Activated naive CD4-positive, alpha-beta T cell treated with anti-CD3 and anti-CD28 coated beads, Interleukin-2, amount 50 U/mL, for 24 hours (primary cell): ENCODE measurements at regions not wholly inside any gene's neighbourhood (a gene's known extent, or its start where the extent isn't known, plus 50 kb on each side); places are given as distances from the start of the nearest gene placed in this dataset.
"Not testable (repeated sequence)": the region's sequence is repeated elsewhere in the genome, so short reads cannot be mapped to it uniquely, and the experiment has no call there.

ENCODE experiments used
- H3K27ac Mint-ChIP-seq: one replicate; pipeline ENCODE4 v1.8.0; 2021; ENCODE audit warnings: mild to moderate bottlenecking, mixed read lengths
- H3K27me3 Mint-ChIP-seq: one replicate; pipeline ENCODE4 v1.8.0; 2021; ENCODE audit warnings: mixed read lengths
- H3K36me3 Mint-ChIP-seq: one replicate; pipeline ENCODE4 v1.8.0; 2021; ENCODE audit warnings: mixed read lengths
- H3K4me1 Mint-ChIP-seq: one replicate; pipeline ENCODE4 v1.8.0; 2021; ENCODE audit warnings: mixed read lengths
- H3K4me3 Mint-ChIP-seq: one replicate; pipeline ENCODE4 v1.8.0; 2021; ENCODE audit warnings: mild to moderate bottlenecking, mixed read lengths
- H3K9me3 Mint-ChIP-seq: one replicate; pipeline ENCODE4 v1.8.0; 2021; ENCODE audit warnings: mixed read lengths

- Mint-ChIP-seq H3K4me1 (peaks cover 3% of the 10 kb centered on the region), H3K27me3 (peaks cover 5% of the 10 kb centered on the region), H3K4me3 (no peak overlapping the region), H3K9me3 (no peaks in the 10 kb centered on the region), H3K36me3 (no peaks in the 10 kb centered on the region), H3K27ac (no peak overlapping the region)
These were observed 81.0 kb upstream of the HTR4 start for GRCh38 chr5:148735301-148735835.

GRCh38 chr5:148739023-148739422, 84.7 kb upstream of the HTR4 start:
- H3K27me3 Mint-ChIP-seq, result peaks cover 10% of the 10 kb centered on the region
- no peaks in the 10 kb centered on the region for H3K36me3 Mint-ChIP-seq
- no peak overlapping the region for H3K4me3 Mint-ChIP-seq
- H3K9me3 Mint-ChIP-seq, result no peaks in the 10 kb centered on the region
- H3K27ac Mint-ChIP-seq, result no peak overlapping the region
- no peaks in the 10 kb centered on the region for H3K4me1 Mint-ChIP-seq

- H3K27me3 Mint-ChIP-seq, result peaks cover 10% of the 10 kb centered on the region
- H3K36me3 Mint-ChIP-seq, result no peaks in the 10 kb centered on the region
- no peaks in the 10 kb centered on the region for H3K9me3 Mint-ChIP-seq
- H3K4me3 Mint-ChIP-seq, result no peak overlapping the region
- H3K27ac Mint-ChIP-seq, result no peak overlapping the region
- no peaks in the 10 kb centered on the region for H3K4me1 Mint-ChIP-seq
These were observed 85.2 kb upstream of the HTR4 start for GRCh38 chr5:148739524-148739923.

- H3K27me3 Mint-ChIP-seq, result peaks cover 10% of the 10 kb centered on the region
- H3K9me3 Mint-ChIP-seq, result no peaks in the 10 kb centered on the region
- H3K36me3 Mint-ChIP-seq, result no peaks in the 10 kb centered on the region
- H3K27ac Mint-ChIP-seq, result no peak overlapping the region
- no peak overlapping the region for H3K4me3 Mint-ChIP-seq
- no peaks in the 10 kb centered on the region for H3K4me1 Mint-ChIP-seq
These were observed 85.9 kb upstream of the HTR4 start for GRCh38 chr5:148740079-148740858.

- Mint-ChIP-seq H3K9me3 (no peaks in the 10 kb centered on the region), H3K36me3 (no peaks in the 10 kb centered on the region), H3K4me3 (no peak overlapping the region), H3K4me1 (no peaks in the 10 kb centered on the region), H3K27me3 (peaks cover 10% of the 10 kb centered on the region), H3K27ac (no peak overlapping the region)
These were observed 85.3 kb upstream of the ADRB2 start for GRCh38 chr5:148740966-148741742.

- H3K27ac Mint-ChIP-seq, H3K9me3 Mint-ChIP-seq, H3K4me1 Mint-ChIP-seq, H3K36me3 Mint-ChIP-seq, H3K27me3 Mint-ChIP-seq, H3K4me3 Mint-ChIP-seq: not testable (repeated sequence)
These were observed 84.6 kb upstream of the ADRB2 start for GRCh38 chr5:148741766-148742165.

- H3K36me3 Mint-ChIP-seq, H3K4me1 Mint-ChIP-seq, H3K9me3 Mint-ChIP-seq, H3K27ac Mint-ChIP-seq, H3K4me3 Mint-ChIP-seq, H3K27me3 Mint-ChIP-seq: not testable (repeated sequence)
These were observed 82.0 kb upstream of the ADRB2 start for GRCh38 chr5:148744380-148744779.

- H3K4me1 Mint-ChIP-seq, result no peaks in the 10 kb centered on the region
- no peaks in the 10 kb centered on the region for H3K36me3 Mint-ChIP-seq
- no peaks in the 10 kb centered on the region for H3K9me3 Mint-ChIP-seq
- H3K27me3 Mint-ChIP-seq, result no peaks in the 10 kb centered on the region
- H3K4me3 Mint-ChIP-seq, result no peak overlapping the region
- H3K27ac Mint-ChIP-seq, result no peak overlapping the region
These were observed 79.4 kb upstream of the ADRB2 start for GRCh38 chr5:148746826-148747535.

- Mint-ChIP-seq H3K27me3 (no peaks in the 10 kb centered on the region), H3K27ac (no peak overlapping the region), H3K4me3 (no peak overlapping the region), H3K36me3 (no peaks in the 10 kb centered on the region), H3K9me3 (no peaks in the 10 kb centered on the region), H3K4me1 (no peaks in the 10 kb centered on the region)
These were observed 78.9 kb upstream of the ADRB2 start for GRCh38 chr5:148747536-148747906.

GRCh38 chr5:148748702-148749392, 77.6 kb upstream of the ADRB2 start:
- H3K27me3 Mint-ChIP-seq, result no peaks in the 10 kb centered on the region
- H3K27ac Mint-ChIP-seq, result no peak overlapping the region
- H3K9me3 Mint-ChIP-seq, result no peaks in the 10 kb centered on the region
- no peak overlapping the region for H3K4me3 Mint-ChIP-seq
- H3K36me3 Mint-ChIP-seq, result no peaks in the 10 kb centered on the region
- no peaks in the 10 kb centered on the region for H3K4me1 Mint-ChIP-seq

- Mint-ChIP-seq H3K4me1 (no peaks in the 10 kb centered on the region), H3K27me3 (peaks cover 4% of the 10 kb centered on the region), H3K27ac (no peak overlapping the region), H3K36me3 (no peaks in the 10 kb centered on the region), H3K9me3 (no peaks in the 10 kb centered on the region), H3K4me3 (no peak overlapping the region)
These were observed 75.8 kb upstream of the ADRB2 start for GRCh38 chr5:148750614-148751013.

- Mint-ChIP-seq H3K36me3 (no peaks in the 10 kb centered on the region), H3K27ac (no peak overlapping the region), H3K4me1 (no peaks in the 10 kb centered on the region), H3K9me3 (no peaks in the 10 kb centered on the region), H3K4me3 (no peak overlapping the region), H3K27me3 (peaks cover 6% of the 10 kb centered on the region)
These were observed 75.4 kb upstream of the ADRB2 start for GRCh38 chr5:148751025-148751424.

- not testable (repeated sequence) for H3K27ac Mint-ChIP-seq, H3K9me3 Mint-ChIP-seq, H3K36me3 Mint-ChIP-seq, H3K4me1 Mint-ChIP-seq, H3K27me3 Mint-ChIP-seq, H3K4me3 Mint-ChIP-seq
These were observed 74.0 kb upstream of the ADRB2 start for GRCh38 chr5:148752375-148752774.

- peaks cover 10% of the 10 kb centered on the region for H3K27me3 Mint-ChIP-seq
- no peaks in the 10 kb centered on the region for H3K36me3 Mint-ChIP-seq
- H3K27ac Mint-ChIP-seq, result no peak overlapping the region
- H3K9me3 Mint-ChIP-seq, result no peaks in the 10 kb centered on the region
- no peaks in the 10 kb centered on the region for H3K4me1 Mint-ChIP-seq
- no peak overlapping the region for H3K4me3 Mint-ChIP-seq
These were observed 67.3 kb upstream of the ADRB2 start for GRCh38 chr5:148759101-148759500.

- no peak overlapping the region for H3K4me3 Mint-ChIP-seq
- H3K27me3 Mint-ChIP-seq, result peaks cover 7% of the 10 kb centered on the region
- no peak overlapping the region for H3K27ac Mint-ChIP-seq
- H3K9me3 Mint-ChIP-seq, result no peaks in the 10 kb centered on the region
- no peaks in the 10 kb centered on the region for H3K36me3 Mint-ChIP-seq
- no peaks in the 10 kb centered on the region for H3K4me1 Mint-ChIP-seq
These were observed 65.3 kb upstream of the ADRB2 start for GRCh38 chr5:148760945-148761638.
